ENCODE measurements at regions not wholly inside any gene's neighbourhood (a gene's known extent, or its start where the extent isn't known, plus 50 kb on each side); places are given as distances from the start of the nearest gene placed in this dataset.

- Histone ChIP-seq H4K20me1 (ENCODE audit: low read length) (no peaks in the 10 kb centered on the region), H3K79me2 (ENCODE audit: low read length) (no peaks in the 10 kb centered on the region), H3K9me3 (ENCODE audit: low read length) (no peaks in the 10 kb centered on the region), H3K4me3 (ENCODE audit: low read length) (no peak overlapping the region), H3K27me3 (ENCODE audit: low read length) (no peaks in the 10 kb centered on the region), H3K9ac (ENCODE audit: low read length) (no peak overlapping the region), H2AFZ (ENCODE audit: low read length) (no peak overlapping the region), H3K9me2 (replicated peaks; ENCODE audit: low read length) (no peaks in the 10 kb centered on the region), H3F3A (ENCODE audit: low read length, unreplicated experiment) (no peaks in the 10 kb centered on the region), H3K4me1 (ENCODE audit: insufficient read depth, low read length) (no peaks in the 10 kb centered on the region), H3K36me3 (ENCODE audit: low read depth, low read length) (no peaks in the 10 kb centered on the region), H3K4me2 (ENCODE audit: low read length) (no peak overlapping the region), H3K27ac (ENCODE audit: low read length) (no peak overlapping the region)
- no TSS peak for BruUV-seq (replicated peaks)
- ATAC-seq, result peak; percentile 82
- peak; percentile 67 for DNase-seq
- POLR2A ChIA-PET (ENCODE audit: unreplicated experiment), result no interaction called here
- TF ChIP-seq, protein P1, sequence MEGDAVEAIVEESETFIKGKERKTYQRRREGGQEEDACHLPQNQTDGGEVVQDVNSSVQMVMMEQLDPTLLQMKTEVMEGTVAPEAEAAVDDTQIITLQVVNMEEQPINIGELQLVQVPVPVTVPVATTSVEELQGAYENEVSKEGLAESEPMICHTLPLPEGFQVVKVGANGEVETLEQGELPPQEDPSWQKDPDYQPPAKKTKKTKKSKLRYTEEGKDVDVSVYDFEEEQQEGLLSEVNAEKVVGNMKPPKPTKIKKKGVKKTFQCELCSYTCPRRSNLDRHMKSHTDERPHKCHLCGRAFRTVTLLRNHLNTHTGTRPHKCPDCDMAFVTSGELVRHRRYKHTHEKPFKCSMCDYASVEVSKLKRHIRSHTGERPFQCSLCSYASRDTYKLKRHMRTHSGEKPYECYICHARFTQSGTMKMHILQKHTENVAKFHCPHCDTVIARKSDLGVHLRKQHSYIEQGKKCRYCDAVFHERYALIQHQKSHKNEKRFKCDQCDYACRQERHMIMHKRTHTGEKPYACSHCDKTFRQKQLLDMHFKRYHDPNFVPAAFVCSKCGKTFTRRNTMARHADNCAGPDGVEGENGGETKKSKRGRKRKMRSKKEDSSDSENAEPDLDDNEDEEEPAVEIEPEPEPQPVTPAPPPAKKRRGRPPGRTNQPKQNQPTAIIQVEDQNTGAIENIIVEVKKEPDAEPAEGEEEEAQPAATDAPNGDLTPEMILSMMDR (conservative IDR thresholded peaks at IDR 0.05; ENCODE audit: low read depth, low read length), result peak; percentile 87
- no peak for TF ChIP-seq EZH2phosphoT487 (IDR thresholded peaks at IDR 0.05; ENCODE audit: borderline replicate concordance, low read length)
- TF ChIP-seq EZH2 (IDR thresholded peaks at IDR 0.05; ENCODE audit: low read length, unreplicated experiment), result no peak
- CTCF ChIA-PET, result interaction anchor here (0.6 kb wide), 1 partner anchor 1033 kb away, joined by 3 read pairs; no protein-coding TSS in a partner anchor
- intact Hi-C loops (cut with micrococcal nuclease), result loop anchor here (1.0 to 10.0 kb wide), 3 partner anchors 146 to 356 kb away; no protein-coding TSS in a partner anchor
Measured at GRCh38 chr2:228401065-228401912, 219.8 kb upstream of the SPHKAP start.

GRCh38 chr2:228387776-228388175 is 206.3 kb upstream of the SPHKAP start:
- ATAC-seq, result no peak
- no TSS peak for BruUV-seq (replicated peaks)

More at GRCh38 chr2:228387776-228388175, 206.3 kb upstream of the SPHKAP start:
- Histone ChIP-seq H3K27me3 (ENCODE audit: low read length) (no peaks in the 10 kb centered on the region), H3K4me2 (ENCODE audit: low read length) (no peak overlapping the region), H3K36me3 (ENCODE audit: low read depth, low read length) (no peaks in the 10 kb centered on the region), H3K9ac (ENCODE audit: low read length) (no peak overlapping the region), H2AFZ (ENCODE audit: low read length) (no peak overlapping the region), H3K27ac (ENCODE audit: low read length) (no peak overlapping the region), H3K79me2 (ENCODE audit: low read length) (no peaks in the 10 kb centered on the region), H3K9me2 (replicated peaks; ENCODE audit: low read length) (no peaks in the 10 kb centered on the region), H3K4me1 (ENCODE audit: insufficient read depth, low read length) (no peaks in the 10 kb centered on the region), H3F3A (ENCODE audit: low read length, unreplicated experiment) (no peaks in the 10 kb centered on the region), H3K4me3 (ENCODE audit: low read length) (no peak overlapping the region), H4K20me1 (ENCODE audit: low read length) (no peaks in the 10 kb centered on the region), H3K9me3 (ENCODE audit: low read length) (no peaks in the 10 kb centered on the region)
- DNase-seq, result no peak
- intact Hi-C loops (cut with micrococcal nuclease), result no loop called here
- CTCF ChIA-PET, result no interaction called here
- POLR2A ChIA-PET (ENCODE audit: unreplicated experiment), result no interaction called here
- TF ChIP-seq EZH2phosphoT487 (IDR thresholded peaks at IDR 0.05; ENCODE audit: borderline replicate concordance, low read length), result no peak
- TF ChIP-seq, protein P1 (conservative IDR thresholded peaks at IDR 0.05; ENCODE audit: low read depth, low read length), result no peak
- no peak for TF ChIP-seq EZH2 (IDR thresholded peaks at IDR 0.05; ENCODE audit: low read length, unreplicated experiment)
